ENCODE measurements at regions not wholly inside any gene's neighbourhood (a gene's known extent, or its start where the extent isn't known, plus 50 kb on each side); places are given as distances from the start of the nearest gene placed in this dataset.
"Not testable (repeated sequence)": the region's sequence is repeated elsewhere in the genome, so short reads cannot be mapped to it uniquely, and the experiment has no call there.

GRCh38 chr10:126722726-126723125 is 52.2 kb upstream of the C10orf90 start:
- no peak for DNase-seq

GRCh38 chr10:126723226-126723625 is 52.7 kb upstream of the C10orf90 start:
- DNase-seq: no peak

GRCh38 chr10:126729314-126729870 is 58.9 kb upstream of the C10orf90 start:
- DNase-seq: no peak

- DNase-seq: no peak
These were observed 60.5 kb upstream of the C10orf90 start for GRCh38 chr10:126730856-126731609.

GRCh38 chr10:126731610-126731990 is 61.1 kb upstream of the C10orf90 start:
- DNase-seq: no peak

GRCh38 chr10:126732308-126732707 is 61.8 kb upstream of the C10orf90 start:
- no peak for DNase-seq

GRCh38 chr10:126732868-126733267 is 62.4 kb upstream of the C10orf90 start:
- no peak for DNase-seq

- no peak for DNase-seq
These were observed 63.5 kb upstream of the C10orf90 start for GRCh38 chr10:126734015-126734414.

GRCh38 chr10:126734967-126735366 is 64.5 kb upstream of the C10orf90 start:
- no peak for DNase-seq

GRCh38 chr10:126736142-126736541 is 65.6 kb upstream of the C10orf90 start:
- no peak for DNase-seq

GRCh38 chr10:126736727-126737126 is 66.2 kb upstream of the C10orf90 start:
- DNase-seq: no peak

- DNase-seq: no peak
These were observed 67.5 kb upstream of the C10orf90 start for GRCh38 chr10:126738001-126738400.

GRCh38 chr10:126744571-126744970 is 74.1 kb upstream of the C10orf90 start:
- no peak for DNase-seq

GRCh38 chr10:126749015-126749655 is 78.6 kb upstream of the C10orf90 start:
- peak; percentile 77 for DNase-seq

GRCh38 chr10:126754966-126755365 is 84.5 kb upstream of the C10orf90 start:
- DNase-seq: no peak

- DNase-seq: no peak
These were observed 88.4 kb upstream of the C10orf90 start for GRCh38 chr10:126758867-126759266.

GRCh38 chr10:126759531-126759930 is 89.0 kb upstream of the C10orf90 start:
- no peak for DNase-seq

- not testable (repeated sequence) for DNase-seq
These were observed 96.2 kb upstream of the C10orf90 start for GRCh38 chr10:126766646-126767045.

- DNase-seq: no peak
These were observed 100.3 kb upstream of the C10orf90 start for GRCh38 chr10:126770809-126771208.

GRCh38 chr10:126776168-126776567 is 105.7 kb upstream of the C10orf90 start:
- DNase-seq: no peak

- no peak for DNase-seq
These were observed 107.2 kb upstream of the C10orf90 start for GRCh38 chr10:126777714-126778113.

- DNase-seq: no peak
These were observed 111.1 kb upstream of the C10orf90 start for GRCh38 chr10:126781450-126782216.

GRCh38 chr10:126783806-126784557 is 113.5 kb upstream of the C10orf90 start:
- DNase-seq: no peak

Measured in activated CD4-positive, alpha-beta T cell treated with anti-CD3 and anti-CD28 coated beads for 48 hours (primary cell).